Ecto neural progenitor cell (in vitro differentiated cells): ENCODE measurements at regions not wholly inside any gene's neighbourhood (a gene's known extent, or its start where the extent isn't known, plus 50 kb on each side); places are given as distances from the start of the nearest gene placed in this dataset.
"Not testable (repeated sequence)": the region's sequence is repeated elsewhere in the genome, so short reads cannot be mapped to it uniquely, and the experiment has no call there.

Source experiments
- DNase-seq: peaks from one replicate; pipeline ENCODE4 v3.0.0-alpha.2; 2018; ENCODE audit warnings: low spot score

DNA sequence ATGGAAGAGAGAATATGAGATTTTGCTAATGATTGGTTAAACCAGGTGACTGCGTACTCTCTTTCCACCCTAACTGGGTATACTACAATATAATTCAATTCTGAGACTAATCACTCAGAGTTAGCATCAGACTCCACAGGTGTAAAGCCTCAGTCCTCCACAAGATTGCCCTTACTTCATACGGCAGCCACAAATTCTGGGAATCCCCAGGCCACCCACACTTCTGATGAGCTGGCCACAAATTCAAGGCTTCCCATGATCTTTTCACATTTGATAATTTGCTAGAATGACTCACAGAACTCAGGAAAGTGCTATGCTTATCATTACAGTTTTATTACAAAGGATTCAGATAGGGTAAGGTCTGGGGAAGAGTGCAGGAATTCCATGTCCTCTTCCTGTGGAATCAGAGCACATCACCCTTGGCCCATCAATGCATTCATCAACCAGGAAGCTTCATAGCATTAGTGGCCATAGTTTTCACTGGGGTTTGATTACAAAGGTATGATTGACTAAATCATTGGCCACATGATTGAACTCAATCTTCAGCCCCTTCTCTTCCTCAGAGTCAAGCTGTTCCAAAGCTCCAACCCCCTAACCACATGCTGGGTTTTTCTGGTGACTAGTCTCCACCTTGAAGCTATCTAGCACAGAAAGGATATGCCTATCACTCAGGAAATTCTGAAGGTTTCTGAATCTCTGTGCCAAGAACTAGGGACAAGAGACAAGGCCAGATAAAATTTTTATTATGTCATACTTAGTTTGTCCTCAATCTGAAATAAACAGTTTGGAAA lies 131.7 kb downstream of the HHIPL2 start:
- DNase-seq: no peak

DNA sequence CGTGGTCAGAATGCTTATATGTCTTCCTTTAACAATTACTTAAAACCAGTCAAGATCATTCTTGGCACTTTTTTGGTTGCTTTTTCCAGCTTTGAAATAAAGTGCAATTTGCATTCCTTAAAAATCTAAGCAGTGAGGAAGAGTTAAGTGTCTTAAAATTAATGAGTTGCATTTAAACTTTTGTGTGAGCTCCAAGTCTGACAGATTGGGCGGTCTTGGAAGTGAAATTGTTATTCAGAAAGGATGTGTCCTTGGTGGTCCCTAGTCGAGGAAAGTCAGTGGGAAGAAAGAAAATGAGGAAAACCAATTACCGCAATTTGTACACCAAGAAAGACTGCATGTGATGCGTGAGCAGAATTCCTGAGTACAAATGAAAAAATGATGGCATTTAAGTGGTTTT lies 132.5 kb downstream of the HHIPL2 start:
- DNase-seq: no peak

DNA sequence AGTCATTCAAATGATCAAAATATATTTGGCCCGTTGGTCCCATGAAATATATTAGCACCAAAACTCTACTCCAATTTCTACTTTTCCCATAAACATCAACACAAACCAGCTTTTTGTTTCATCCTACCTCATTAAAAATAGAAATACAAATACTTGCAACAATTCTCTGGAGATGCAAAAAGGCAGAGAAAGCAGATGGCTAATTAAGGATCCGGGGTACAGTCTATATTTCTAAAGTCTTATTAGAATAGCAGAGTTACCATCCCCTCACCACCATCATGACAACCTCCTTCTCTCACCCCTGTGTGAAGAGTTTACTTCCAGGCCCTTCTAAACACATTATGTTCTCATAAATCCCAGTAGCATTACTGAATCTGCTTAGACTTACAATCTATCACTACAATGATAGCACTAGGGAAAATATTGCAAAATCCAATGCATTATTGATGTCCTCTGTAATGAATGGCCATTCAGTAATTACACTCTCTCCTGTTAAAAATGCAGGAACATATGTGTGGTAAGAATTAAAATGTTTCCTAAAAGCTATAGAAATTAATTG lies 133.8 kb downstream of the HHIPL2 start:
- no peak for DNase-seq

DNA sequence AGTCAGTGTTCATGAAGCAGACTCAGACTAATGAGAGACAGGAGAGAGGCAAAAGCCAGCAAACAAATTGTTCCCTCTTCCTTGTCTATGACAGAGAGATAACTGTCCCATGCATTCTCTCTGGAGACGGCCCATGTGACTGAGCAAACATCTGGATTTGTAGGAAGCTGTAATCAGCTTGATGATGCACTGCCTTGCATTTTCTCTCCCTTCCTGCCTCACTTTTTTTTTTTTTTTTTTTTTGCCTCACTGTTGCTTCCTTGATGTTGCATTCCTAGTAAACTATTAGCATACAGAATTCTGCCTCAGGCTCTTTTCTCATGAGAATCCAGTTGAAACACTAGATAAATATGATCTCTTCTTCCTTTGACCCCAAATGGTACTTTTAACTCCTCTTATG lies 134.5 kb downstream of the HHIPL2 start:
- DNase-seq: no peak

DNA sequence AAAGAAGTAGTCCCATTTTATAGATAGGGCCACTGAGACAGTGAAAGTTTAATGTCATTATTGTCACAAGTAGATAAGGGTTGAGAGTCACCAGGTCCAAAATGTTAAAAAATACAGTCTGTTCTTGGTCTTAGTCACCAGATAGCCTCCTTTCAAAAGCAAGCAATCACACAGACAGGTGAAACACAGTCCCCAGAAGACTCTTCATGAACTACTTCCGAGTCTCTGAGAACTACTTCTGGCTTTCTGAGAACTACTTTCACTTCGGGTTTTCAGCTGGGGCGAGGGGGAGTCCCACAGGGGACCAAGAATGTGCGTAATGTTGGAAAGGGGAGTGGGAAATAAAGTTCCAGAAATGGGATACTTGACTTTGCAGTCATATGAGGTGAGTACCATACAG lies 143.2 kb downstream of the HHIPL2 start:
- DNase-seq: no peak

DNA sequence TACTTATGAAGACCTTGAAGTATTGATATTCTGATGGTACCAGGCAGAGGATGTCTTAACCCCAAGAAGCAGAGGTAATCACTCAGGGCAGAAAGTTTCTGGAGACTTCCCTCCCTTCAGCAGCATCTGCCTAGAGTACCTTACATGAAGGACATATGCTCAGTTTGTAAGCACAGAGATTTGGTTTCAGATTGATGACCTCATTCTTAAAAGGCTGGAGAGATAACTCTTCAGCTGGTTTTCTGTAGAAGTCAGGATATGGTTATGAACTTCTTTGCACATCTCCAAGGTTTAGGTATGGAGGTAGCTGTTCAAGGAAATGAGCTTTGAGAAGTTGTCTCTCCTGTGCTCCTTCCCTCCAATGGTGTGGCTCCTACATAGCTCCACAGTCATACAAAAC lies 148.7 kb downstream of the HHIPL2 start:
- no peak for DNase-seq

DNA sequence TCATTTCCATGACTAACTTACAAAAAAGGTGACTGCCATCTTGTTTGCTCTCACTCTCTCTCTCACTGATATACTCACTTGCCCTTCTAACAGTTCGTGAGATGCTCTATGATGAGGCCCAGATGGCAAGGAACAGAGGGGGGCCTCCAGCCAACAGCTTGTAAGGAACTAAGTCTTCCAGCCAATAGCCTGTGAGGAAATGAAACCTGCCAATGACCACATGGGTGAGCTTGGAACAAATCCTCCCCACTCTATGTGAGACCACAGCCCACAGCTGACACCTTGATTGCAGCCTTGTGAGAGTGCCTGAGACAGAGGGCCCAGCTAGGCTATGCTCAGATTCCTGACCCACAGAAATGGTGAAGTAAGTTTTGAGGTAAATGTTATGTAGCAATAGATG lies 153.7 kb downstream of the HHIPL2 start:
- no peak for DNase-seq

DNA sequence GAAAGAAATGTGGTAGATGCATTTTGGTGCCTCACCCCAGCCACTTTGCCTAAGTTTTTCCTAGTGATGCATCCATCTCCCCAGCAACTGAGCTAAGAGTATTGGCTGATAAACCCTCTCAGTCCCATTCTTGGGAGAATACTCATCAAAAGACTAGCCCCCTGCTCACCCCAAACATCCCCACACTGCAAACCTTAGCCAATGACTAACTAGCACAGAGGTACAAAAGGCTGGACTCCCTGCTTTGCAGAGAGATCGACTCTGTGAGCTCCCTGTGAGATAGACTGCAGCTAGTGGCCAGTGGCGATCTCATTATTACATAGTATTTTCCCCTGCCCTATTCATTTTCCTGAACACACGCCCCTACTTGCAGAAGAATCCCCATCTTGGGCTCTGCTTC lies 155.3 kb downstream of the HHIPL2 start:
- DNase-seq: no peak

DNA sequence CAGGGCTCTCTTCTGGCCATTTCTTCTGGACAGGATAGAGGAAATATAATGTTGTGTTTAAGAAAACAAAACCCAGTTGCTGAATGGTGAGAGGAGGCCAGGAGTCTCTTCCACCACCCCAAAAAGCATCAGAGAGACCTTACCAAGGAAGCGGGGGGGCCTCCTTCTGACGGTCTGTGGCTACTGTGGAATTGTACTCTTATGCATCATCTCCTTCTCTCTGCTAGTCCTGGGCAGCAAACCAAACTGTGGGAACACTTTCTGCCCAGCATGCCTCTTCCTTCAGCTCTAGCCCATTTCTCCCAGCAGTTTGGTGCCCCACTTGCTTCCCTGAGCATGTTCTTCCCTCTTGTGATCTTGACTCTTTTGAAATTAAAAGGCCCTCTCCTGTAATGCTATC lies 157.7 kb downstream of the HHIPL2 start:
- DNase-seq: no peak

DNA sequence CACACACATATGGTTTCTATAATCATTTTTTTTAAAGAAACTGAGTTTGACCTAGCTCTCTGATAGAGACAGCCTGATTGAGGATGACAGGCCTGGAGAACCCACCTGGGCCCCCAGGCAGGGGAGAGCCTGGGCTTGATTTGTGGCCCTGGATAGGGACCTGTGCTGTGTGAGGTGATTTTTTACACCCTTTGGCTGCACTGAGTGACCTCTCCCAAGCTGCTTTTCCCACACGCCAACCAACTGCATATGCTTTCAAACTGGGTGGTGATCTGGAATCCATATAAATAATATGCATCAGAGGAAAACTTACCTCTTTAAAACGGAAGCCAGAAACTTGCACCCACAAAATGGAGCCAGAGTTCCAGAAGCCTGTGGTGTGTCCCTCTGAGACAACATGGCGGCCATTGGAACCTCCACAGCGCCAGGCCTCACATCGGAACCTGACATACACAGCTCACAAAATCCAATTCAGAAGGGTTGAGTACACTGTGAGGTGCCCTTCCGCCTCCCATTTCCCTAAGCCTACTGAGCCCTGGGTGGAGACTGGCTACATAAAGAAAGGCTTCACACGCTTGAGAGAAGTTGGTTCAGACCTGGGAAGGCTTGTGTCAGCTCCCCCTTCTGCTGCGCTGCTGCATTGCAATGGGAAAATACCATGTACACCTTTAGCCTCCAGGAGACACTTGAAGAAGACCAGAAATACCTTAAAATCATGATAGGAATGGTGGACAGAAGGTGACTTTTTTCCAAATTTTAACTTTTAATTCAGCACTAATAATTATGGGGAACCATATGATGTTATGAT lies 160.7 kb downstream of the HHIPL2 start:
- DNase-seq: peak; percentile 58

DNA sequence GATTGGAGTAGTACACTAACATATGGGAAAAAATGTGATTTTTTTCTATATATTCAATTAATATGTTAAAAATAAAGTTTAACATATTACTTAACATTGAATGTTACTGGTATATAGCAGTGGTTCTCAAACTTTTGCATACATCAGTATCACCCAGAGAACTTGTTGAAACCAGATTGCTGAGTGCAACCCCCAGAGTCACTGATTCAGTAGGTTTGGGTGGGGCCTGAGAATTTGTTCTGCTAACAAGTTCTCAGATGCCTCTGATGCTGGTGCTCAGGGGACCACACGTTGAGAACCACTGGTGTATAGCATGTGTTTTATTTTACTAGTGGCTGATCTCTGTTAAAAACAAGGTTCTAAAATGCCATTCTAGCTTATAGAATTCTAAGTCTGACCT lies 161.9 kb downstream of the HHIPL2 start:
- no peak for DNase-seq

DNA sequence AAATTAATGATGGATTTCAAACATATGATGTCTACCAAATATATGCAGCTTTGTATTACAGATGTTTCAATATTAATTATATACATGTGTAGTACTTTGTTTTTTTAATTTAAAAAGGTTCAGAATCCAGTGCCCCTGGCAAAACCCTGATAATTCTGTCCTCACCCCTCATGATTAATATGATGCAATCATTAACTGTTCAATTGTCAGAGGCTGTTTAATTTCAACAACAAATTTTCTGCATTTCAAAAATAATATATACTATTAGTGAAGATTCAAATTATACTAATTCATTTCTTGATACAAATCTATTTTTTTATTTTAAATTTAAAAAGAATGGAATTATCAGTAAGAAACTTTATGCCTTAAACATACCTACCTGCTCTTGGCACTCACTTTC lies 162.6 kb downstream of the HHIPL2 start:
- no peak for DNase-seq

DNA sequence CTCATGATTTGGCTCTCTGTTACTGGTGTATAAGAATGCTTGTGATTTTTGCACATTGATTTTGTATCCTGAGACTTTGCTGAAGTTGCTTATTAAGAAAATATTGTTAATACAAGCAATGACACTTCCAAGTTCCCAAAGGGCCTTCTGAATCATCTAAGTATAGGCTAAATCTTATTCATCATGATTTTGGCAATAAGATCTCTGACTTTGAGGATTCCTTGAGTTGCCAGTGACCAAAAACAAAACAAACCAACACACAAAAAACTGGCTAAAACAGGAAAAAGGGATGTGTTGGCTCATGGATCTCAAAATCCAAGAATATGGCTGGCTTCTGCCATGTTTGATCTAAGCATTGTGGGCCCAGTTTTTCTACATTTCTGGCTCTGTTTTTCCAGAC lies 163.4 kb downstream of the HHIPL2 start:
- no peak for DNase-seq

DNA sequence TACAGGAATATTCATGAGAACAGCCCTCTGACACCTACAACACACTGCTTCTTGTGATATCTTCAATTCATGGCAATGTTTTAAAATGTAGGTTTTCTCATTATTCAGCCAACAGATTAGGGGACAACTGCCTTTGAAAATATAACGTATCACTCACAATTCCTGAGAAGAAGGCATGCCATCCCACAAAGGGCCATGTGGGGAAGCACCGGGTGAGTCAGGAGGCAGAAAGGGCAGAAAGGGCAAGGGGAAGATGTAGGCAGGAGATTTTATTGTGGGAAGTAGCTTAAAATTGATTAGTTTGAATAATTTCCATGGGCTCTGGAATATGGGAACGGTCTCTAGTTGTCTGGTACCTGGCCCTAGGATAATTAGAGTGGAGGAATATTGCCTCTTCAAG lies 165.7 kb downstream of the HHIPL2 start:
- no peak for DNase-seq

DNA sequence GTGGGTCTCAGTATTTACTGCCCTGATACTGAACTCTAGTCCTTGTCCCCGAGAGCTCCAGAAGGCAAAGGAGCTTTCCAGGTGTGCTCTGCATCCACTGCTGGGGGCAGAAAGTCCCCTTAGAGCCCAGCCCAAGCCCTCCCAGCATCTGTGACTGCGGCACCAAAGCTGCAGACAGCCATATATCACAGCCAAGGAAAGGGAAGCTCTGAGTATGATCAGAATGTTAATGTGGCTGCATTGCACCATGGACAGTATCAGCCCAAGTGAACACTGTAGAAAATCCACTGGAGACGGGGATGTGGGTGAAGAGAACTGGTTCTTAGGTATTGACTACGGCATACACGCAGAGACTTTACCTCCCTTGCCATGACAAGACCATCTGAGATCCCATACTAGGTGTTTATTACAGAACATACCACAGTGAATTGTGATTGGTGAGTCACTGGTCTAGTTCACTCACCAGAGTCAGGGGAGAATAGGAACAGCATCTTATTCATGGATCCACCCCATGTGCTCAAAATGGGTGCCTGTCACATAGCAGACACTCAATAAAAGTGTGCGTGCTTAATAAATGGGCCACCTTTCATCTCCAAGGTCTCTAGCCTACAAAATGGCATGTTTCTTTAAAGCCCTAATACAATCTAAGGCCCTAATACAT lies 170.3 kb downstream of the HHIPL2 start:
- no peak for DNase-seq

DNA sequence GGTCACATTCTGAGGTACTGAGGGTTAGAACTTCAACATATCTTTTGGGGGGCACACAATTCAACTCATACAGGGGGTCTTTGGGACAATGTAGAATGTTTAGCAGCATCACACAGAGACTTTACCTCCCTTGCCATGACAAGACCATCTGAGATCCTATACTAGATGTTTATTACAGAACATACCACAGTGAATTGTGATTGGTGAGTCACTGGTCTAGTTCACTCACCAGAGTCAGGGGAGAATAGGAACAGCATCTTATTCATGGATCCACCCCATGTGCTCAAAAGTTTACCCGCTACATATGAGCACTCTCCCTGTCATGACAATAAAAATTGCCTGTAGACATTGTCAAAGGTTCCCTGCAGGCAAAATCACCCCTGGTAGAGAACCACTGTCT lies 171.1 kb downstream of the HHIPL2 start:
- not testable (repeated sequence) for DNase-seq

DNA sequence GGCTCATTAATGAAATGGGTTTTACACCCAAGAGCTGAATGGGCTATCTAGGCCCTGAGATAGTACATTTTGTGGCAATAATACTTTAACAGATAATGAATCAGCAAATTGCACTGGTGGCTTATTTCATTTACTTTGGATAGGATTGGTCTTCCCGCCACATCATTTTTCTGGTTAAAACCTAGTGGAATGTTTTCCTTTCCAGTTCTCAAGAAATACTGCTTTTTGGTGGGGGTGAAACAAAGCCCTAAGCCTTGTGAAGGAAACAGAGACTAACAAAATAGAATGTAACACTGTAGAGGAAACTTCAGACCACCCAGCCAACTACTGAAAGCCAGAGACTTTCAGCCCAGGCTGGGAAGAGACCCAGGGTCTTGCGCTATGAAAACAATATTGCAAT lies 172.2 kb downstream of the HHIPL2 start:
- DNase-seq: no peak

DNA sequence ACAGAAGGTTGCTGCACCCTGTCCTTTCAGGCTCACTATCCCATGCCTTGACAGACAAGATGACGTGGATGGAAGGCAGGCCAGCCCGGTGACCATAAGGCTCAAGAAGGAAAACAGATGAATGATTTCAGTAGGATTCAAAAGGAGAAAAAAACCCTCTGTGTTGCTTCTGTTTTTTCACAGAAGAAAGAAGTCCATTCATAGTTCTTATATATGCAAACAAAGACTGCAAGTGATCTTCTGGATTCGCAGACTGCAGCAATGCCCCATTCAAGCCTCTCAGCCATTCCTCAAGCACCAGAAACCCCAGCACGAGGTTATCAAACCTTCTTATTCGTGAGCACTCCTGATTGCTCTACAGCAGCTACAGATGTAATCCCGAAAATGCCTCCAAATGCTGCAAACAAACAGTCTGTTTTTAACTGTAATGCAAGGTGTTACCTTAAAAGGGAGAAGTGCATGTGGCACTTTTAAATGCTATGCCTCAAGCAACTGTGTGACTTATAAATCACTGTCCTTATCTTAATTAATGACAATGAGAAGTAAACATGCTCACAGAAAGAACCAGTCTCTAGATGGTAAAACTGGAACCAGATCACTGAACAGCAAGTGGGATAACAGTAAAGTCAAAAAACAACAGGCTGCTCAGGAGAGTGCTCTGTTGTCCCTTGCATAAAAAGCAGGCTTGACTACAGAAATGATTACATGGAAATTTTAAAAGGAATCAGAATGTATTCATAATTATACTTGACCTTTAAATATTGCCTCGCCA lies 173.9 kb downstream of the HHIPL2 start:
- DNase-seq: no peak

DNA sequence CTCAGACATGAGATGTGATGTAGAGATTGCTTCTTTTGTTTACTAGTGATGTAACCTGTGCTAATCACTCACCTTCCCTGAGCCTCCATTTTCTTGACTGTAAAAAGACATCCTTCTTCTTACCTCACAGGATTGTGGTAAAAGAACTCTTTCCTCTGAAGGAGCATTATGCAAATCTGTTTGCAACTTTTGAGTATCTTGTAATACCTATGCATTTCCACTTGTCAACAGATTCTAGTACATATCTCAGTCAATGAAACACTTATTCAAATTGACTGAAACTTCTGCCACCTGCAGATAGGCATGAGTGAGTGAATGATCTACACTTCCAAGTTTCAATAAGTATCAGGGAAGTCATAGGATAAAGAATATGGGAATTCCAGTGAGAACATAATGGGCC lies 174.7 kb downstream of the HHIPL2 start:
- no peak for DNase-seq

DNA sequence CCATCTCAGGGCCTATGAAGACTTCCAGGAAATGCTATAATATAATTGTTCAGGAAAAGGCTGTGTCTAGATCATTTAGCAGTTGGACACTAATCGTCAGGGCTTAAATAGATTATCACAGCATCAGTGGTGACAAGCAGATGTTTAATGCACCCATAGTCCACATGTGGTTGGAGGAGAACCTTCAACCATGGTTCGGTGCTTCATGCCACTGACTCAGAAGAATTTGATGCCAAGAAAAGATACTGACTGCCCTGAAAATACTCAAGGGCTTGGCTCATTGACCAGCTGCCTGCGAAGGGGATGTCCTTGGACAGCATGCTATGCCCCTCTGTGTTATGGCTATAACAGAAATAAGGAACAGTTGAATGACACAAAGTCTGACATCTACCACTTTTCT lies 175.7 kb downstream of the HHIPL2 start:
- DNase-seq: no peak

DNA sequence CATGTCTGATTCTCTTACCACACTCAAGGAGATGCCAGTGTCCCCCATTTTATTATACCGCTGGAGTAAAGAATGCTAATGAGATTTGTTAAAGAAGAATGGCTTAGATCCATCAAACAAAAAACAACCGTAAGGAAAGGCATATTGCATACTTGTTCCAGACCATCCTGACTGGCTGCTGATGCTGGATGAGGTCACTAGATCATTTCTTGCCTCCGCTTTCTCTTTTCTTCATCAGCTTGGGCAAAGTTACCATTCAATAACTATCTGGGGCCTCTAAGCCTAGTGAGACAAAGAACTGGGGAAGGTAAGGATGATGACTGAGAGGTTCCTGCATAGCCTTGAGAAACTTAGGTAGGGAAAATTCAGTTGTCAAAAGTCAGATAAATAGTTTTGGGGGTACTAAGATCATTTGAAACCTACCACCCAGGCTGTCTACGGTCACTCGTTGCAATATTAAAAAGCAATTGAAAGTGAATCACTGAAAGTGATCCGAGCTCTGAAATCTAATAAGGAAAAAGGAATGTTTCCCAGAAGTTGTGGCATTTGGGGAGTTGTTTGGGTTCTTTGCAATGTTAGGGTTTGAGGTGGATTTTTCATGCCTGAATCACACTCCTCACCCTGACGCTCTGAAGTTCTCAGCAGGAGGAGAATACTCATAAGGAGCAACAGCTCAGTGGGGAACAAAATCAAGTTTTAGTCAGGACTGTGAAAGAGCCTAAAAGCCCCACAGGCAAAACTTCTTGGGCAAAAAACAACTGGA lies 176.8 kb downstream of the HHIPL2 start:
- no peak for DNase-seq
